Spleen (tissue), 11 donors: ENCODE measurements at regions not wholly inside any gene's neighbourhood (a gene's known extent, or its start where the extent isn't known, plus 50 kb on each side); places are given as distances from the start of the nearest gene placed in this dataset.

ENCODE experiments used
- DNase-seq: peaks from one replicate; pipeline ENCODE4 v3.0.0-alpha.2; 2020
- H3K27ac ChIP-seq, 8 donors: fragments of 200-600 bp; sonication (generic) in 7 of 8; 1 replicate in 4 of 8; 2 replicates in 4 of 8; pipeline versions ENCODE4 v1.5.0 to v1.8.0; 2016 to 2021; ENCODE audit warnings: inconsistent platforms in 4 of 8, mild to moderate bottlenecking in 4 of 8, moderate library complexity in 1 of 8
- H3K27me3 ChIP-seq, 7 donors: fragments of 200-600 bp; sonication (generic) in 6 of 7; replicated peaks in 1 of 7; 1 replicate in 4 of 7; 2 replicates in 3 of 7; pipeline versions ENCODE4 v1.5.0 to v1.8.0; 2016 to 2021; ENCODE audit warnings: inconsistent platforms in 3 of 7, mild to moderate bottlenecking in 1 of 7
- H3K36me3 ChIP-seq, 6 donors: fragments of 200-600 bp; sonication (generic) in 5 of 6; 1 replicate in 4 of 6; 2 replicates in 2 of 6; pipeline versions ENCODE4 v1.5.0 to v1.8.0; 2016 to 2021; ENCODE audit warnings: inconsistent platforms in 2 of 6
- H3K4me1 ChIP-seq, 6 donors: fragments of 200-600 bp; sonication (generic) in 5 of 6; 1 replicate in 3 of 6; 2 replicates in 3 of 6; pipeline versions ENCODE4 v1.5.0 to v1.8.0; 2016 to 2021; ENCODE audit warnings: inconsistent platforms in 3 of 6
- H3K4me3 ChIP-seq, 8 donors: fragments of 200-600 bp; sonication (generic) in 7 of 8; 1 replicate in 4 of 8; 2 replicates in 4 of 8; pipeline versions ENCODE4 v1.5.0 to v1.8.0; 2016 to 2021; ENCODE audit warnings: inconsistent platforms in 4 of 8, mild to moderate bottlenecking in 4 of 8, moderate library complexity in 2 of 8
- H3K9me3 ChIP-seq, 8 donors: fragments of 200-600 bp; sonication (generic) in 7 of 8; 1 replicate in 4 of 8; 2 replicates in 4 of 8; pipeline versions ENCODE4 v1.5.0 to v1.8.0; 2016 to 2021; ENCODE audit warnings: inconsistent platforms in 4 of 8
- POLR2A ChIP-seq, 3 donors: fragments of 450-650 bp; IDR thresholded peaks; one replicate each; pipeline ENCODE4 v1.5.1; 2017; ENCODE audit warnings: antibody characterized with exemption in 3 of 3, mild to moderate bottlenecking in 1 of 3
- POLR2AphosphoS5 ChIP-seq, 3 donors: sonication (generic); formaldehyde crosslinking; IDR thresholded peaks; one replicate each; pipeline ENCODE4 v1.5.1; 2017; ENCODE audit warnings: antibody characterized with exemption in 3 of 3
- WGBS, 5 donors: extraction: QIAGEN DNeasy Blood & Tissue Kit in 3 of 5; methylation state at CpG; one replicate each; pipeline versions ENCODE4 v1.1.5 to v1.1.7; 2013 to 2018; 5-methylcytosine and 5-hydroxymethylcytosine counted together
- intact Hi-C: fragments of 100-400 bp; cut with DNase I; formaldehyde crosslinking; loops from one replicate; pipeline ENCODE4 v1.15.0; 2023; ENCODE audit warnings: low total_unique reads
- TF ChIP-seq, protein P1 (sequence below), 11 experiments: fragments of 200-600 bp in 7 of 11; fragments of 450-650 bp in 4 of 11; sonication (generic) in 4 of 11; IDR thresholded peaks in 8 of 11; conservative IDR thresholded peaks in 3 of 11; 1 replicate in 7 of 11; 2 replicates in 4 of 11; pipeline versions ENCODE4 v1.4.0 to v1.8.0; 2016 to 2021; ENCODE audit warnings: antibody characterized with exemption in 11 of 11, inconsistent platforms in 4 of 11, mild to moderate bottlenecking in 1 of 11
- donor health status: healthy with polysubstance abuse.
- donor health status: DM: no; HTN: no; CAD: no; lungs with moderate emphysema.
- donor health status: DM: no; HTN: no; CAD: no.
- donor health status: Bipolar disorder and iron deficiency.
- donor health status: healthy.
- donor health status: DM: no; HTN: no; CAD: no.
- donor health status: DM: yes; HTN: yes; CAD: no.

DNA sequence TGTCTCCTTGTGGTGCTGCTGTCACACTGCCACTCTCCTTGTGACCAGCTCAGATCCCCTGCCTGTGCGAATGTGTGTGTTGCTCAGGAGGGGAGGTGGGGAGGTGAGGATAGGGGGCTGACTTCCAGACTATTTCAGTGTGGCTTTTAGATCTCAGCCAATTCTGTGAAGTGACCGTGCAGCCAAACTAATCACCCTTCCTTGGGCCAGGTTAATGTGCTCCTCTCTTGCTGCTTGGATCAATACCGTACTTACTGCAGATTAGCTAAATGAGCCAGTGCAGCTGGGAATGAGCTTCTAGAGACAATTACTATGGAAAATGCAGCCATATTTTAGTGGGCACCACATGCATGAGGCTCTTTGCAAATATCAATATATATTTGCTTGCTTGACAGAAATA, 206.0 kb downstream of the MELK start:
- DNase-seq = no peak
- no peak overlapping the region for H3K27ac ChIP-seq
- H3K9me3 ChIP-seq = peaks cover 0 to 3% (median 0%) of the 10 kb centered on the region in 8 donors
- no peaks in the 10 kb centered on the region for H3K4me1 ChIP-seq
- WGBS, 5 donors = 81 to 93% (median 87%) methylated on average over 3 of the region's 3 CpGs
- TF ChIP-seq, protein P1, sequence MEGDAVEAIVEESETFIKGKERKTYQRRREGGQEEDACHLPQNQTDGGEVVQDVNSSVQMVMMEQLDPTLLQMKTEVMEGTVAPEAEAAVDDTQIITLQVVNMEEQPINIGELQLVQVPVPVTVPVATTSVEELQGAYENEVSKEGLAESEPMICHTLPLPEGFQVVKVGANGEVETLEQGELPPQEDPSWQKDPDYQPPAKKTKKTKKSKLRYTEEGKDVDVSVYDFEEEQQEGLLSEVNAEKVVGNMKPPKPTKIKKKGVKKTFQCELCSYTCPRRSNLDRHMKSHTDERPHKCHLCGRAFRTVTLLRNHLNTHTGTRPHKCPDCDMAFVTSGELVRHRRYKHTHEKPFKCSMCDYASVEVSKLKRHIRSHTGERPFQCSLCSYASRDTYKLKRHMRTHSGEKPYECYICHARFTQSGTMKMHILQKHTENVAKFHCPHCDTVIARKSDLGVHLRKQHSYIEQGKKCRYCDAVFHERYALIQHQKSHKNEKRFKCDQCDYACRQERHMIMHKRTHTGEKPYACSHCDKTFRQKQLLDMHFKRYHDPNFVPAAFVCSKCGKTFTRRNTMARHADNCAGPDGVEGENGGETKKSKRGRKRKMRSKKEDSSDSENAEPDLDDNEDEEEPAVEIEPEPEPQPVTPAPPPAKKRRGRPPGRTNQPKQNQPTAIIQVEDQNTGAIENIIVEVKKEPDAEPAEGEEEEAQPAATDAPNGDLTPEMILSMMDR (IDR thresholded peaks at IDR 0.05 in 8 of 11, conservative IDR thresholded peaks at IDR 0.05 in 3 of 11) = no peak
- TF ChIP-seq POLR2AphosphoS5 (IDR thresholded peaks at IDR 0.05) (no peak), POLR2A (IDR thresholded peaks at IDR 0.05) (no peak)
- intact Hi-C loops = no loop called here
- H3K27me3 ChIP-seq = peaks cover 0 to 68% (median 4%) of the 10 kb centered on the region in 7 donors
- H3K36me3 ChIP-seq = no peaks in the 10 kb centered on the region
- no peak overlapping the region for H3K4me3 ChIP-seq

DNA sequence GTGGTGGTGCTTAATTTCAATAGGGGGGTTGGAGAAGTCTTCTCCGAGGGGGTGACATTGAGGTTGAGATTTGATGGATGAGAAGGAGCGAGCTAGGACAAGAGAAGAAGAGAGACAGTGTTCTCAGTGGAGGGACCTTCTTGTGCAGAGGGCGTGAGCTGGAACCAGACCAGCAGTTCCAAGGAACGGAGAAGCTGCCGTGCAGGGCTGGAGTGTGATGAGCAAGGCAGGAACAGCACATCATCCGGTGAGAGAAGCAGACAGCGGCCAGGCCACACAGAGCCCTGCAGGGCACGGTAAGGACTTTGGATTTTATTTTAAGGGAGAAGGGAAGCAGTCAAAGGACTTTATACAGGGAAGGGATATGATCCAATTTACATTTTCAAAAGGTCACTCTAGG, 206.9 kb downstream of the MELK start:
- H3K27me3 ChIP-seq = peaks cover 0 to 73% (median 4%) of the 10 kb centered on the region in 7 donors
- TF ChIP-seq POLR2AphosphoS5 (IDR thresholded peaks at IDR 0.05) (no peak), POLR2A (IDR thresholded peaks at IDR 0.05) (no peak)
- TF ChIP-seq, protein P1 (IDR thresholded peaks at IDR 0.05 in 8 of 11, conservative IDR thresholded peaks at IDR 0.05 in 3 of 11) = no peak
- no peak overlapping the region for H3K27ac ChIP-seq
- peak overlapping the region in 1 of 8 donors; percentile 19 for H3K4me3 ChIP-seq
- WGBS, 5 donors = 62 to 81% (median 71%) methylated on average over 8 of the region's 8 CpGs
- intact Hi-C loops = no loop called here
- no peak for DNase-seq
- H3K9me3 ChIP-seq = no peaks in the 10 kb centered on the region
- H3K36me3 ChIP-seq = no peaks in the 10 kb centered on the region
- no peaks in the 10 kb centered on the region for H3K4me1 ChIP-seq

DNA sequence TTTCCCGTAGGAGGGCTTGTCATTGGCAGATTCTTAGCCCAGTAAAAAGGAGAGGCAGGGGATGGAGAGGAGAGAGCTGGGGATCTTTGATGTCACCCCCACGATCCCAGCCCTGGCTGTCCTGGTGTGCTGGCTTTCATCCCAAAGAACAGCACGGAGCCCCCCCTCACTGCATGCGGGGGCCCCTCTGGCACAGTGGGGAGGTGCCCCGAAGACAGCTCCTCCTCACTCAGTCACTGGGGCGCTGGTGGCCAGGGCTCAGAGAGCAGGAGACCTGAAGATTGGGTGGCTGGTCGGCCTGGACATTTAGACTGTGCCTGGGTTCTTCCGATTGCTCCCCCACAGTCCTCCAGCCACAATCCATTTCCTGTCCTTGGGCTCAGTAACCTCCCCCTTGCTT, 207.5 kb downstream of the MELK start:
- H3K4me3 ChIP-seq = peak overlapping the region in 1 of 8 donors; percentile 19
- no peak overlapping the region for H3K27ac ChIP-seq
- DNase-seq = no peak
- H3K27me3 ChIP-seq = peaks cover 0 to 76% (median 4%) of the 10 kb centered on the region in 7 donors
- intact Hi-C loops = no loop called here
- WGBS, 5 donors = 29 to 52% (median 48%) methylated on average over 6 to 8 of the region's 8 CpGs
- no peaks in the 10 kb centered on the region for H3K4me1 ChIP-seq
- TF ChIP-seq, protein P1 (IDR thresholded peaks at IDR 0.05 in 8 of 11, conservative IDR thresholded peaks at IDR 0.05 in 3 of 11) = no peak
- no peak for TF ChIP-seq POLR2A (IDR thresholded peaks at IDR 0.05)
- TF ChIP-seq POLR2AphosphoS5 (IDR thresholded peaks at IDR 0.05) = no peak
- no peaks in the 10 kb centered on the region for H3K36me3 ChIP-seq
- H3K9me3 ChIP-seq = no peaks in the 10 kb centered on the region

DNA sequence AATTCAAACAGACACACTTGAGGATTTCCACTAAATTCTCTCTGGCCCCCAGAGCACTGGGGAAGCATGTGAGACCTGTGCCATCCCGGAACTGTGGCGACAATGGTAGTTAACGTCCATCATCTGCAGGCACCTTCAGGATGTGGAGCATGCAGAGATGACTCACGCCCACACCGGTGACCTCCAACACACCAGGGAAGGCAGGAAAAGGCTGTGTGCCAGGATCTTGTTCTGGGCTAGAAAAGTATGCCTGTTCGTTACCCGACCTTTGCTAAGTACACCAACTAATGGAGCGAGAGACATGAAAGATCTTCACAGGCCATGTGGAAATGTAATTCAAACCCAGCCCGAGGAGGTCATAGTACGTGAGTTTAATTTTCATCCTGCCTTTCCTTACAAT, 208.8 kb downstream of the MELK start:
- Histone ChIP-seq H3K4me3 (no peak overlapping the region), H3K27me3 (peaks cover 0 to 74% (median 4%) of the 10 kb centered on the region in 7 donors), H3K27ac (no peak overlapping the region), H3K9me3 (no peaks in the 10 kb centered on the region), H3K36me3 (no peaks in the 10 kb centered on the region), H3K4me1 (no peaks in the 10 kb centered on the region)
- 66 to 81% (median 70%) methylated on average over 10 of the region's 10 CpGs for WGBS, 5 donors
- intact Hi-C loops = no loop called here
- no peak for DNase-seq
- TF ChIP-seq, protein P1 (IDR thresholded peaks at IDR 0.05 in 8 of 11, conservative IDR thresholded peaks at IDR 0.05 in 3 of 11) = no peak
- TF ChIP-seq POLR2A (IDR thresholded peaks at IDR 0.05) = no peak
- TF ChIP-seq POLR2AphosphoS5 (IDR thresholded peaks at IDR 0.05) = no peak
